ENCODE measurements at regions not wholly inside any gene's neighbourhood (a gene's known extent, or its start where the extent isn't known, plus 50 kb on each side); places are given as distances from the start of the nearest gene placed in this dataset.
"Not testable (repeated sequence)": the region's sequence is repeated elsewhere in the genome, so short reads cannot be mapped to it uniquely, and the experiment has no call there.

GRCh38 chr7:124322561-124322960 is 289.7 kb upstream of the TMEM229A start:
- peak; percentile 38 for DNase-seq

- no peak for DNase-seq
Observed at GRCh38 chr7:124318721-124319450, 286.0 kb upstream of the TMEM229A start.

GRCh38 chr7:124310934-124311390 is 278.1 kb upstream of the TMEM229A start:
- no peak for DNase-seq

- no peak for DNase-seq
Observed at GRCh38 chr7:124308384-124308783, 275.5 kb upstream of the TMEM229A start.

- DNase-seq = no peak
Observed at GRCh38 chr7:124295289-124295688, 262.4 kb upstream of the TMEM229A start.

DNA sequence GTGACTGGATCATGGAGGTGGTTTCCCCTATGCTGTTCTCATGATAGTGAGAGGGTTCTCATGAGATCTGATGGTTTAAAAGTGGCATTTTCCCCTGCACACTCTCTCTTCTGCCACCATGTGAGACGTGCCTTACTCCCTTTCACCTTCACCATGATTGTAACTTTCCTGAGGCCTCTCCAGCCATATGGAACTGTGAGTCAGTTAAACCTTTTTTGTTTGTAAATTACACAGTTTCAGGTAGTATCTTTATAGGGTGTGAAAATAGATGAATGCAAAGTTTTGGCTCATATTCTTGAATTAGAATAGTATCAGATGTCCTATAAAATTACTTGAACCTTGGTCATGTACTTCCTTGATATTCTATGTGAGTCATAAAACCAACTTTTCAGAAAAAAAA is 252.1 kb upstream of the TMEM229A start:
- DNase-seq = no peak

DNA sequence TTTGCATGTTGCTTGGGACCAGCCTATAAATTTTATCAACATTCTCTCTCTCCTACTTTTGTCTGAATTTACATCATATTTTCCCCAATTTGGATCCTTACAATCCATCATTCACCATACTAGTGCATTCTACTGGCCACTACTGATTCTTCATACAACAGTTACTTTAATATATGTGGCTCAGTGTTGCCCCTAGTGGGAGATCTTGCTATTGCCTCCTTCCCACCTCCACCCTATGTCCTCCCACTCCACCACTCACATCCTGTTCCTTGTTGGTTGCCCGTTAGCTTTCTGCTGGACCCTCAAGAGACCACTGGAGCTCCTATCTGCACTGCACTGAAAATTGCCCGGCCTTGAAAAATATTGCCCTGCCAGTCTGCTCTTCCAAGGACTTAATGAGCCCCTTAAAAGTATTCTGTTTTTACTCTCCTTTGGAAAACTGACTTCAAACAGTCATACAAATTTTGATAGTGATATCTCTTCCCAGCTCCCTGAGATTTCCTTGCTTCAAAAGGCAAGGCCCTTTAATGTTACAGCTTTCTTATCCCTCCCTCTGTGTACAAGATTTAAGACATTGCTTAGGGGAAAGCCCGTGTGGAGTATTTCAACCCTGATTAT is 243.2 kb upstream of the TMEM229A start:
- peak; percentile 32 for DNase-seq

DNA sequence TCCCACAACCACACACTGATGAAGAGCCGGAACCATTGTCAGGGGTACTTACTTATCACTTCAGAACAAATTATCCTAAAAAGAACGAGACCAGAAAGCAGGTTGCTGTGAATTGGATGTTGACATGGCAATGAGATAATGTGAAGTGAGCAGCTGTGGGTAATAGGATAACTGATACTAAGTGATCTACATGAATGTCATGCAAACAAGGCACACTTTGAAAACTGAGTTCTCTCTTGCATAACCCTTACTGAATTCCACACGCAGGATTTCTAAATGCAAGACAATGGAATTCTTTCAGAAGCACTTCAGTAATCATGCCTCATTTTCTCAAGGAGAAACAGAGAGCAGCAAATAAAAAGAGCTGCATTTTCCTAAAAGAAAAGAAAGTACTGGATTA is 242.5 kb upstream of the TMEM229A start:
- DNase-seq = no peak

DNA sequence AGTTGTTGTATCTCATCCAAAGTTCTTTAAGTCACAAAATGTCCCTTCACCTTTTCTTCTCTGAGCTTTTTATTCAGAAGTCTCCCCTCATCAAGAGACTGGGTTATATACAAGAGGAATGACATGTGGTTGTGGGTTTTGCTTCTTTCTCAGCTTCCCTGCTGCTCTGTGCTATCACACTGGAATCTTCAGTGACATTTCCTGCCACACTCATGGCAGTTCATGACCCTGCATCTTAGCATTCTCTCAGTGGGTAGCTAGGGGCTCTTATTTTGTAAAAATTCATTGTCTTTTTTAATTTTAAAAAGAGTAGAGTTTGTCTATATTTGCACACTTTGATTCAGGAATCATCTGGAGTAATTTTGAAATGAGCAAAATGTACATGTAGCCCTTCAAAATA is 236.9 kb upstream of the TMEM229A start:
- no peak for DNase-seq

DNA sequence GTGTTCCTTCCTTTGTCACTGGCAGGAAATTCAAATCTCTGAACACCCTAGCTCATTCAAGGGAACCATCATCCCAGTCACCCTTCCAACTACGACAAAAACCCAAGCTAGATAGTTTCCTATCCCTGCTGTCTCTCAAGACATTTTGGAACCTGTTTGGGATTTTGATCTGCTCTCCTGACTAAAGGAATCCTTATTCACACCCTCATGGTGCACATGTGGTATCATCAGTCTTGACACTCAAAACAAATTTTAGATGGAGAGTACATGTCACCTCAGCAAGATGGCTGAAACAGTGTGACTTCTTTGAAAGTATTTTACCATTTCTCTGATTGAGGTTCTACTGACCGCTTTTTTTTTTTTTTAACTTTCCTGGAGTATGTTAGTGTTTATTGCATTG is 234.3 kb upstream of the TMEM229A start:
- DNase-seq = no peak

DNA sequence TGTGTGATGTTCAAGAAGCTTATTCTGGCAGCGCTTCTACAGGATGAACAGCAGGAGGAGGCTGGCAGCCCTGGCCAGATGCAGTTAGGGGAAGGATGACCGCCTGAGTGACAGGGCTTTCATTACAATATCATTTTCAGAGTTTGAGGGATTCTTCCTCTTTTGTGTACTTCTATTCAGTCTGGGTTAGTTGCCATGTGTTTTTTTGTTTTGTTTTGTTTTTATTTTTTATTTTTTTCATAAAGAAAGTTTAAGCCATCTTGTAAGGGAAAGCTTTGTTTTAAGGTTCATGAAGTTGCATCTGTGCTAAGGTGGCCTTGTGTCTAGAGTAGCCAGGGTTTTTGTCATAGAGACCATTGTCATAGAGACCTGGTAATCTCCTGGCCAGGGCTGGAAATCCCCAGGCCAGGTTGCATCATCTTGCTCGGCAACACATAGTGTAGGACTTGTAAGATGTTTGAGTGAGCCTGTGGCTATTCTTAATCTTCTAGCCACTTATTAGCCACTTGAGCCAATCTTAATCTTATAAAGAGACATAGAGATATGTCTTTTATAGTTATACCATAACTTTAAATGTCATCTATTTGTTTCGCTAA is 230.5 kb upstream of the TMEM229A start:
- peak; percentile 4 for DNase-seq

DNA sequence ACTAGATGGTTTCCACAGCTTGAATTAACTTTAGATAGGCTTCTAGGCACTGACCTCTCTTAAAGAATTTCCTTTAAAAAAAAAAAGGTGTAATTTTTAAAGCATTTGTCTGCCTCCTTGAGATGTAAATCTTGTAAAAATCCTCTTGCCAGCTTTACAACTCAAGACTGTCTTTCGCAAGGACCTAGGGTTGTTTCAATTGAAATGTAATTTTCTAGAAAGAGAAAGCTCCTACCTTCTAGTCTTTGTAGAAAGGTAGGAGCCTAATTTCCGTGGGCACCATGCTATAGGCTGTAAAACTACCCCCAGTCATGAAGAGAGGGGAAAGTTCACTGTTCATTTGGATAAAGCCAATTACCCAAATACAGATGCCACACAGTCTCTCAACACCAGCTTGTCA is 228.8 kb upstream of the TMEM229A start:
- DNase-seq = no peak

- DNase-seq = no peak
Observed at GRCh38 chr7:124257638-124258308, 224.9 kb upstream of the TMEM229A start.

- DNase-seq = no peak
Observed at GRCh38 chr7:124255041-124255655, 222.3 kb upstream of the TMEM229A start.

DNA sequence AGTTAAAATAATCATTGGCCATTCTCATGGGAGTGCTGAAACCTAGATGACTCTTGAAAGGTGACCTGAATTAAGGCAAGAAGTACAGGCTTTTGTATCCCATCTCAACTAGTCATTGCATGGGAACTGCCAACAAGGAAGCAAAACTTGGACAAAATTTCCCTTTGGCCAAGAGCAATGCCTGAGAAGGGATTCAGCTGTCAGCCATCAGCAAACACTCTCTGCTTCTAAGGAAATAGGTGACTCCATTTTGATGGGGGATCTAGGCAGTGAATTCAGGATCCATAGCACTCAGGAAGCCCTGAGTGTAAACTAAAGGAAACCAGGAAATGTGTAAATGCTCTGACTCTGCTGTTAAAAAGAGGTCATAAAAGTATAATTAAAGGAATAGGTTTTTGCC is 221.5 kb upstream of the TMEM229A start:
- no peak for DNase-seq

DNA sequence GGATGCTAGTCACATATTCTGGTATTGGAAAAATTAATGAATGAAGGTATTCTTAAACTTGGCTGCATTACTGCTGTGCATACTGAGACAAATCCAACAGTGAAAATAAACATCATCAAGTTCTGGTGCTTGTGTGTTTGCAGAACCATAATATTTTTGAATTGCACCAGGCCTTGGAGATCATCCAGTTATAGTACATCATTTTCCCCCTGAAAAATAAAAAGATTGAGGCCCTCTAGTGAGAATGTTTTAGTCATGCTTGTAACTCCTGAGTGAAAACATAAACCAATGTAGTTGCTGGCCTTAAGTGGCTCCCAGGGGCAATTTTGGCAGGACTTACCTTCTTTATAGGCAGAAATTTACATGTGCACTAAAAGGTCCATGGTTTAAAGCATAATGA is 218.8 kb upstream of the TMEM229A start:
- no peak for DNase-seq

- DNase-seq = no peak
Observed at GRCh38 chr7:124250297-124251034, 217.6 kb upstream of the TMEM229A start.

GRCh38 chr7:124247691-124248090 is 214.8 kb upstream of the TMEM229A start:
- DNase-seq = no peak

- no peak for DNase-seq
Observed at GRCh38 chr7:124246262-124246863, 213.5 kb upstream of the TMEM229A start.

DNA sequence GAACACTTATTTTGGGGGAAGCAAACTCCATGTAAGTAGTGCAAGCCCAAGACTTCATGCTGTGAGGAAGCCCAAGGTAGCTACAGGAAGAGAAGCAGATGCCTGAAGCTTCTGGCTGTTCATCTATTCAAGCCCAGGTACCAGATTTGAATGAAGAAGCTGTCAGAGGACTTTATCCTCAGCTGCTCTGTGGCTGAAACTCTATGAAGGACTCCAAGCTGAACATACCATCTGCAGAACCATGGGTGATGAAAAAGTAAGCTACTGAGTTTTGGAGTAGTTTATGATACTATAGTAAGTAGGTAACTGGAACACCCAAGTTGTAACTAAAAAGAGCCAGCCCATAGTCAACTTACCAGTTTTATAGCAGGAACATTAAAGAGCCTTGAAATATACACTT is 211.6 kb upstream of the TMEM229A start:
- DNase-seq = not testable (repeated sequence)

DNA sequence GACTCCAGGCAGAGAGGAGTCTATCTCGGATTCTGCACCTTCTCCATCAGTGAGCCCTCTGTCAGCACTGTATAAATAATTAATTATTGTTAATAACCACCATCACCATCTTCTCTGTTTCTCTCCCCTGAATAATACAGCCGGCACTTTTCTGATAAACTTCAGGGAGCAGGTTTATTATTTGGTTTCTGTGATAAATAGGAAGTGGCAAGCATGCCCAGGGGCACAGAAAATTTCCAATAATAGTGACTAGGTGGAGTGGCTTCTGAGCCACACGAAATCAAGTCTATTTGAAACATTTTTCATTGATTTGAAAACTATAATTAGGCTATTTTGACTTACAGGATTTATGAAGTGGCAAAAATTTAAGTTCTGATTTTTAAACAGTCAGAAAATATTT is 186.8 kb upstream of the TMEM229A start:
- DNase-seq = no peak

GRCh38 chr7:124208642-124209041 is 175.8 kb upstream of the TMEM229A start:
- no peak for DNase-seq

Data from EL (cell line).